ENCODE measurements at regions not wholly inside any gene's neighbourhood (a gene's known extent, or its start where the extent isn't known, plus 50 kb on each side); places are given as distances from the start of the nearest gene placed in this dataset.

GRCh38 chr16:87076331-87076949, 240.8 kb downstream of the C16orf95 start:
- DNase-seq (ENCODE audit: low spot score) (no peak), ATAC-seq (no peak)
- POLR2A ChIA-PET, result no interaction called here
- no peak overlapping the region for H3K27ac Mint-ChIP-seq
- CTCF ChIA-PET, result interaction anchor here (0.6 to 2.1 kb wide), 20 partner anchors 9 to 521 kb away, joined by 3 to 25 read pairs (median 4); partner anchors contain the start of gene MTHFSD
- H3K9me3 Mint-ChIP-seq, result peaks cover 30% of the 10 kb centered on the region
- no peak overlapping the region for H3K4me3 Mint-ChIP-seq
- H3K36me3 Mint-ChIP-seq, result peaks cover 22% of the 10 kb centered on the region
- no peaks in the 10 kb centered on the region for H3K4me1 Mint-ChIP-seq
- peaks cover under 1% of the 10 kb centered on the region for H3K27me3 Mint-ChIP-seq (ENCODE audit: low read depth)
- TF ChIP-seq MLX (CRISPR knock-in tag; IDR thresholded peaks at IDR 0.05) (no peak), SMAD3 (CRISPR knock-in tag; IDR thresholded peaks at IDR 0.05; ENCODE audit: borderline replicate concordance) (no peak), ZMAT4 (CRISPR knock-in tag; IDR thresholded peaks at IDR 0.05) (no peak)

GRCh38 chr16:87076950-87077749, 240.0 kb downstream of the C16orf95 start:
- POLR2A ChIA-PET, result no interaction called here
- CTCF ChIA-PET, result interaction anchor here (0.6 to 2.1 kb wide), 37 partner anchors 10 to 522 kb away, joined by 3 to 25 read pairs (median 3); partner anchors contain the start of gene MTHFSD
- H3K27ac Mint-ChIP-seq, result no peak overlapping the region
- H3K4me3 Mint-ChIP-seq, result no peak overlapping the region
- H3K9me3 Mint-ChIP-seq, result peaks cover 37% of the 10 kb centered on the region
- TF ChIP-seq NFE2L1 (CRISPR knock-in tag; IDR thresholded peaks at IDR 0.05) (no peak), ZNF532 (CRISPR knock-in tag; IDR thresholded peaks at IDR 0.05; ENCODE audit: borderline replicate concordance) (no peak), CTCF (IDR thresholded peaks at IDR 0.05) (peak; percentile 69), NFYB (CRISPR knock-in tag; conservative IDR thresholded peaks at IDR 0.05; ENCODE audit: low read depth) (no peak), ZNF396 (CRISPR knock-in tag; IDR thresholded peaks at IDR 0.05; ENCODE audit: borderline replicate concordance) (no peak), ZSCAN18 (CRISPR knock-in tag; IDR thresholded peaks at IDR 0.05) (no peak), ATF2 (CRISPR knock-in tag; IDR thresholded peaks at IDR 0.05; ENCODE audit: borderline replicate concordance, low read depth) (no peak)
- no peaks in the 10 kb centered on the region for H3K4me1 Mint-ChIP-seq
- ATAC-seq, result peak; percentile 96
- H3K36me3 Mint-ChIP-seq, result peaks cover 27% of the 10 kb centered on the region
- peaks cover 4% of the 10 kb centered on the region for H3K27me3 Mint-ChIP-seq (ENCODE audit: low read depth)
- DNase-seq (ENCODE audit: low spot score), result peak; percentile 90
